CD4-positive, alpha-beta T cell treated with Interleukin-1 beta for 1 hour (primary cell): ENCODE measurements at regions not wholly inside any gene's neighbourhood (a gene's known extent, or its start where the extent isn't known, plus 50 kb on each side); places are given as distances from the start of the nearest gene placed in this dataset.
A peak's percentile ranks its signal among the peaks of the same experiment; 100 is the strongest.

Source experiments
- DNase-seq, 2 donors: peaks; one replicate each; pipeline ENCODE4 v3.0.0-alpha.2; 2020 to 2022

GRCh38 chr16:55248494-55248893, 75.5 kb upstream of the IRX6 start:
- DNase-seq = no peak

GRCh38 chr16:55249361-55249760, 74.6 kb upstream of the IRX6 start:
- DNase-seq = no peak

DNA sequence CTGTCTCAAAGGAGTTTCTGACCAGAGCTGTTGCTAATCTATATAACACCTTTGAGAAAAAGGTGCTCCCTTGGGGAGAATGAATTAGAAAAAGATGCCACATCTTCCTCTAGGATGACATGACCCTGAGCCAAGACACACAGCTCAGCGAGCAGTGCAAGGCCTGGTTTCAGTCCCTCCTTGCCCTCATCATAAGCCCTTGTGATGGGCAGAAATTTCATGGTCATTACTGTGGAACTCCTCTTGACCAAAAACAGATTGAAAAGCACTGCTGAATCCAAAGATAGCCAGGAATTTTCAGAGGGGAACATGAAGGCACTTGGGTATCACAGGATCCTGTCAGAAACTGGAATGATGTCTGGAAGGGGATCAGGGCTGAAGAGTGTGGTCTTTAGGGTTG, 74.1 kb upstream of the IRX6 start:
- no peak for DNase-seq

DNA sequence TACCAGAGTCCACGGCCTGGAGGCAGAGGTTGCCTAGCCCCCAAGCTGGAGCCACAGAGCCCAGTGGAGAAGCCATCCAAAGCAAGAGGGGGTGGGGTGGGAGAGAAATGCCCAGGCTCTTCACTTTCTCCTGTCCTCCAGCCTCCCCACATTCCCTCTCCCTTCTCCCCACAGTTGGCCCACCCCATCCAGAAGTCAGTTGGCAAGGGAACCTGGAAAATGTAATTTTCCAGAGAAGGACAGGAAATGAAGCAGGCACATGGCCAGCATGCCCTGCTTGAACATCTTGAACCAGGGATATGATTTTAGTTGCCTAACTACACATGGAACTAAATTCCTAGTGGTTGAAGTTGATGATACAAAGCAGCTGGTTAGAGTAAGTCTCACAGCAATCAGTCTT, 73.3 kb upstream of the IRX6 start:
- DNase-seq = no peak

GRCh38 chr16:55251151-55251550, 72.9 kb upstream of the IRX6 start:
- no peak for DNase-seq

- DNase-seq = no peak
Measured at GRCh38 chr16:55252577-55252976, 71.4 kb upstream of the IRX6 start.

DNA sequence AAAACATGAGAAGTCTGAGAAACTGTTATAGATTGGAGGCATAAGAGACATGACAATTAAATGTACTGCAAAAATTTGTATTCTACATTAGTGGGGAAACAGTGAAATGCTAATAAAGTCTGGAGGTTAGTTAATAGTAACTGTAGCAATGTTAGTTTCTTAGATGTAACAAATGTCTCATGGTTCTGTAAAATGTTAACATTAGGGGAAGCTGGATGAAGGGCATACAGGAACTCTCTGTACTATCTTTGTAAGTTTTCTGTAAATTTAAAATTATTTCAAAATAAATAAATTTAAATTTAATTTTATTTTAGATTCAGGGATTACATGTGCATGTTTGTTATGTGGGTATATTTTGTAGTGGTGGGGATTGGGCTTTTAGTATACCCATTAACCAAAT, 70.0 kb upstream of the IRX6 start:
- DNase-seq = no peak

GRCh38 chr16:55255733-55256282, 68.2 kb upstream of the IRX6 start:
- no peak for DNase-seq

GRCh38 chr16:55256412-55257016, 67.5 kb upstream of the IRX6 start:
- DNase-seq = no peak

DNA sequence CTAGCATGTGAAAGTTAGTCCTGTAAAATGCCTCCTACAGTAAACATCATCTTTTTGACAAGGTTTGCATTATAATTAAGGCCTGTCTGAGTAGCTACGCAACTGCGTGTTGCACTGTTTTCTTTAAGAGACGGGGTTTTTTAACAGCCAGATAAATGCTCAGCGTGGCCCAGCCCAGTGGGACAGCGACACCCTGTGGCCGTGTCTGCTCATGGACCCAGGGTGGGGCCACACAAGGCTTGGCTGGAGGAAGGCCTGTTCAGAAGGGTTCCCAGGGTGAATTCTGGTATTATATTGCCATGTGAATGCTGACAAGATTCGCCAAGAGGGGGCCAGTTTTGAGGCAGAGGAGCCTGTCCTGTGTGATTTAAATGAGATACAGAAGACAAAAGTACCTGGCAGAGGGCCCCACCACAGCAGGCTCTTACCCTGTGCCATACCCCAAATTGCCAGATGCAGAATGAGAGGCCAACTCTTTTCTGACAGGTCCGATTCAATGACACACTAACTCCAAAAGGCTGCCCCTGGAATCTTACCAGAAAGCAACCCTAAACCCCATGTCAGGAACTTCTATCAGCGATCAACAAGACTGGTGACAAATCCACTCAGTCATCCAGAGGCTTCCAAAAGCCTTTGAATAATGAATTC, 65.9 kb upstream of the IRX6 start:
- peak; percentile 9 to 24 for DNase-seq

- no peak for DNase-seq
Measured at GRCh38 chr16:55261301-55261700, 62.7 kb upstream of the IRX6 start.

DNA sequence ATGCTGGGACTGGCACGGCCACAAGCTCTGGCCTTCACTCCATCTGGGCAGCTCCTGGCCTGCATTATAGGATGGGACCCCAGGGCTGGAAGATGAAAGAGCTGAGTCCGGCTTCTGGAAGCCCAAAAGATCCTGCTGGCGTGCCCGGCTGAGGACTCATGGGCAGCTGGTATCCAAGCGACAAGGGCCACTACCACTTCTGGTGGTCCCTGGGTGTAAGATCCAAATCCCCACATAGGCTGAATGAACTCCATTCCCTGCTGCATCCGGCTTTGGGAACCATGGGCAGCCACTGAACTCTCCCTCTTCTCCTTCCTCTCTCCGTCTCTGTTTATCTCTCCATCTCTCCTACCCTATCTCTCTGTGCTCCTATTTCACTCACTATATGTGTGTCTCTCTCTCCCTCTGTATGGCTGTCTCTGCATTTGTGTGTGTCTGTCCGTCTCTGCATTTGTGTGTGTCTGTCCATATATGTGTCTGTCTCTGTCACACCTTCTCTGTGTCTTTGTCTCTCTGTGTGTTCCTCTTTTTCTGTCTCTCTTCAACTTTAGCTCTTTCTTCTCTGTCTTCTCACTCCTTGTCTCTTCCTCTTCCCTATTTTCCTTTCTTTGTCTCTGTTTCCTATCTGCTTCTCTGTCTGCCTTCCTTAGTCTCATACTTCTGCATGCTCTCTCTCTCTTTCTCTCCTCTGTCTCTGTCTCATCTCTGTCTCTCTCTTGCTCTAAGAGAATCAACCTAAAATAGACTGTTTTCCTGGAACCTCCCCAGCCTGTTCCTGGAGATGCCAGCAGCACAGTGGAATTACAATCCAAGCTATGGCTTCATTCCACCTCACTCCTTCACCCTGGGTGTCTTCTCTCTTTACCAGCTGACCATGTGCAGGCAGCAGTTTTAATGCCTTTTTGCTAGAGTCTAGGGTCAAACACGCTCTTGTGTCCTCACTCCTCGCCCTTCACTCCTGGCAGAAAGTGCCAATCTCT, 60.4 kb upstream of the IRX6 start:
- no peak for DNase-seq

- no peak for DNase-seq
Measured at GRCh38 chr16:55264949-55265348, 59.1 kb upstream of the IRX6 start.

- DNase-seq = no peak
Measured at GRCh38 chr16:55265926-55266325, 58.1 kb upstream of the IRX6 start.

GRCh38 chr16:55271945-55272513, 52.0 kb upstream of the IRX6 start:
- no peak for DNase-seq

DNA sequence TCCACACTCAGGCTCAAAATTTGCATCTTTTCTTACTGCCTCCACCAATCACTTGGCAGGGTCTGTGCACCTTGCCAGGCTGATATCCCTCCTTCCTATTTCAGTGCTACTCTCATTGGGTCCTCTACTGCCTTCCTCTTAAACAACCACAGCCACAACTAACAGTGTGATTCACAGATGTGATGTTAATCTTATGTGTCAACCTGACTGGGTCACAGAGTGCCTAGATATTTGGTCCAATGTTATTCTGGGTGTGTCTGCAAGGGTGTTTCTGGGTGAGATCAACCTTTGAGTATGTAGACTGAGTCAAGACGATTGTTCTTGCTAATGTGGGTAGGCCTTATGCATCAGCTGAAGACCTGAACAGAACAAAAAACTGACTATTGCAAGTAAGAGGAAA, 51.3 kb upstream of the IRX6 start:
- DNase-seq = no peak

- no peak for DNase-seq
Measured at GRCh38 chr16:55273356-55273755, 50.6 kb upstream of the IRX6 start.

GRCh38 chr16:55273959-55274358, 50.0 kb upstream of the IRX6 start:
- no peak for DNase-seq
